T-cell (primary cell): ENCODE measurements at regions not wholly inside any gene's neighbourhood (a gene's known extent, or its start where the extent isn't known, plus 50 kb on each side); places are given as distances from the start of the nearest gene placed in this dataset.

Experiments used
- ATAC-seq, 4 experiments: fragments of 200-7000 bp in 3 of 4; fragments of 150-1000 bp in 1 of 4; cut with Tn5 transposase; replicated peaks in 1 of 4; 1 replicate in 3 of 4; 2 replicates in 1 of 4; pipeline ENCODE4 v1.10.0; 2021; ENCODE audit warnings: moderate library complexity in 3 of 4, mild to moderate bottlenecking in 2 of 4, moderate number of reproducible peaks in 1 of 4
- CTCF ChIA-PET, 2 donors: fragments of 300-600 bp; sonication (Branson Sonifier 250); formaldehyde crosslinking; loops; one replicate each; lab custom pipeline; 2022; ENCODE audit warnings: antibody characterized with exemption in 2 of 2; lab: Charles Lee
- POLR2A ChIA-PET, 2 donors: fragments of 300-600 bp; sonication (Branson Sonifier 250); formaldehyde crosslinking; loops; one replicate each; lab custom pipeline; 2022; ENCODE audit warnings: antibody characterized with exemption in 2 of 2; lab: Charles Lee
- DNase-seq, 35 experiments: peaks; one replicate each; pipeline versions ENCODE4 v3.0.0 to v3.0.0-alpha.2; 2013 to 2023
- H3K27ac ChIP-seq: one replicate; pipeline ENCODE4 v1.5.1; 2013; ENCODE audit warnings: low read length
- H3K27me3 ChIP-seq, 2 experiments: replicated peaks in 1 of 2; 1 replicate in 1 of 2; 2 replicates in 1 of 2; pipeline versions ENCODE4 v1.6.1 to v1.7.0; 2013; ENCODE audit warnings: low read length in 1 of 2, mixed read lengths in 1 of 2; ENCODE audit not compliant: control insufficient read depth in 2 of 2, insufficient read depth in 2 of 2; ENCODE audit errors: extremely low read depth in 1 of 2
- H3K36me3 ChIP-seq, 2 donors: 1 replicate in 1 of 2; 2 replicates in 1 of 2; pipeline versions ENCODE4 v1.6.1 to v1.7.0; 2013; ENCODE audit warnings: low read length in 1 of 2; ENCODE audit not compliant: control insufficient read depth in 2 of 2, insufficient read depth in 1 of 2; ENCODE audit errors: extremely low read depth in 1 of 2
- H3K4me1 ChIP-seq, 2 experiments: 1 replicate in 1 of 2; 2 replicates in 1 of 2; pipeline versions ENCODE4 v1.6.1 to v1.7.0; 2013; ENCODE audit warnings: low read length in 2 of 2, mixed read lengths in 1 of 2; ENCODE audit not compliant: insufficient read depth in 2 of 2, control insufficient read depth in 1 of 2; ENCODE audit errors: extremely low read depth in 1 of 2
- H3K4me3 ChIP-seq, 2 donors: 1 replicate in 1 of 2; 2 replicates in 1 of 2; pipeline versions ENCODE4 v1.5.1 to v1.7.0; 2013; ENCODE audit warnings: mild to moderate bottlenecking in 2 of 2, low read length in 1 of 2, moderate library complexity in 1 of 2; ENCODE audit not compliant: control insufficient read depth in 1 of 2; ENCODE audit errors: extremely low read depth in 1 of 2
- H3K9me3 ChIP-seq: 2 replicates; pipeline ENCODE4 v1.7.0; 2013
- H3K27ac Mint-ChIP-seq, 2 donors: one replicate each; pipeline ENCODE4 v1.8.0; 2020 to 2021; ENCODE audit warnings: mild to moderate bottlenecking in 2 of 2, mixed read lengths in 2 of 2
- H3K27me3 Mint-ChIP-seq, 2 donors: one replicate each; pipeline ENCODE4 v1.8.0; 2021 to 2022; ENCODE audit warnings: mixed read lengths in 2 of 2
- H3K36me3 Mint-ChIP-seq: one replicate; pipeline ENCODE4 v1.8.0; 2021; ENCODE audit warnings: mixed read lengths
- H3K4me1 Mint-ChIP-seq, 3 donors: one replicate each; pipeline ENCODE4 v1.8.0; 2020 to 2022; ENCODE audit warnings: mixed read lengths in 3 of 3, mild to moderate bottlenecking in 1 of 3
- H3K4me3 Mint-ChIP-seq, 3 donors: one replicate each; pipeline ENCODE4 v1.8.0; 2020 to 2022; ENCODE audit warnings: mild to moderate bottlenecking in 3 of 3, mixed read lengths in 3 of 3, moderate library complexity in 3 of 3
- H3K9me3 Mint-ChIP-seq, 3 donors: one replicate each; pipeline ENCODE4 v1.8.0; 2020 to 2022; ENCODE audit warnings: mixed read lengths in 3 of 3
- WGBS: methylation state at CpG from one replicate; pipeline ENCODE4 v1.1.5; 2013; ENCODE audit warnings: missing lambda C conversion rate; ENCODE audit not compliant: insufficient coverage; 5-methylcytosine and 5-hydroxymethylcytosine counted together

GRCh38 chr6:121584586-121585369 is 149.3 kb downstream of the GJA1 start:
- DNase-seq (no peak), ATAC-seq (no peak)
- H3K27me3 Mint-ChIP-seq: no peaks in the 10 kb centered on the region
- CTCF ChIA-PET: no interaction called here
- no peaks in the 10 kb centered on the region for H3K27me3 ChIP-seq
- H3K36me3 ChIP-seq: no peaks in the 10 kb centered on the region
- no peaks in the 10 kb centered on the region for H3K9me3 Mint-ChIP-seq
- H3K4me3 Mint-ChIP-seq: no peak overlapping the region
- no peaks in the 10 kb centered on the region for H3K9me3 ChIP-seq
- no peak overlapping the region for H3K4me3 ChIP-seq
- no peaks in the 10 kb centered on the region for H3K36me3 Mint-ChIP-seq
- H3K4me1 ChIP-seq: no peaks in the 10 kb centered on the region
- no CpG with 5 or more reads among the region's 4 CpGs for WGBS
- H3K4me1 Mint-ChIP-seq: peaks cover 1 to 17% (median 3%) of the 10 kb centered on the region in 3 donors
- H3K27ac Mint-ChIP-seq: no peak overlapping the region
- POLR2A ChIA-PET: no interaction called here
- no peak overlapping the region for H3K27ac ChIP-seq

DNA sequence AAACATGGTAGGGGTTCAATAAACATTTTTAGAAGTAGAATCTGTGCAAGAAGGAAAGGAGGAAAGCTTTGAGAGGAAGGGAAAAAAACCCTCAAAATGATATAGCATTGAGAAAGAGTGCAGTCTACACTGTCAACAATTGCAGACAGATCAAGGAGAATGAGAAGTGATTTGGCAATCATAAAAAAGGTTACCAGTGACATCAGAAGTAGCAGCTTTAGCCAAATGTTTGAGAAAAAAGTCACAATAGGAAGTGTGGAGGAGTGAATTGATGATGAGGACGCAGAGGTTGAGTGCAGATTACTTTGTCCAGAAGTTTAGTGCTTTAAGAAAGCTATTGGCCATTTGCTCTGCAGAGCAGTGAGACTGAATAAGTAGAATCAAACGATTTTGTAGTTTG is 155.0 kb downstream of the GJA1 start:
- CTCF ChIA-PET: no interaction called here
- H3K4me3 Mint-ChIP-seq: no peak overlapping the region
- no peaks in the 10 kb centered on the region for H3K4me1 Mint-ChIP-seq
- 58% methylated on average over 1 of the region's 2 CpGs for WGBS
- no peaks in the 10 kb centered on the region for H3K27me3 Mint-ChIP-seq
- no peak overlapping the region for H3K4me3 ChIP-seq
- no peaks in the 10 kb centered on the region for H3K9me3 ChIP-seq
- ATAC-seq (no peak), DNase-seq (no peak)
- H3K4me1 ChIP-seq: no peaks in the 10 kb centered on the region
- H3K27ac ChIP-seq: no peak overlapping the region
- POLR2A ChIA-PET: interaction anchor here in 1 of 2 donors (0.5 kb wide), 1 partner anchor 42 kb away, joined by 3 read pairs; no protein-coding TSS in a partner anchor
- H3K36me3 Mint-ChIP-seq: no peaks in the 10 kb centered on the region
- H3K9me3 Mint-ChIP-seq: no peaks in the 10 kb centered on the region
- H3K27ac Mint-ChIP-seq: no peak overlapping the region
- H3K36me3 ChIP-seq: no peaks in the 10 kb centered on the region
- no peaks in the 10 kb centered on the region for H3K27me3 ChIP-seq

DNA sequence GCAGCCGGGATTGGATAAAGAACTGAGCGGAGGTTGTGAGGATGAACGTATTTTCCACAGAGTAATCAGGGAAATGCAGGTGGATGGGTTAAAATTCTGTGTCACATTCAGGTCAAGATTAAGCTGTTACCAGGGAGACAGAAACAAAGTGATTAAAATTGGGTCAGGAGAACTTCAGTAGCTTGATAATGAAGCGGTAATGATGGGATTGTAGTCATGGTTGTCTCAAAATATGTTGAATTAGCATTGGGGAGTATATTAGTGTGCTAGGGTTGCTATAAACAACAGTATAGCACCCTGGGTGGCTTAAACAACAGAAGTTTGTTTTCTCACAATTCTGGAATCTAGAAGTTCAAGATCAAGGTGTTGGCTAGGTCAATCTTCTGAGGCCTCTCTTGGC is 155.5 kb downstream of the GJA1 start:
- no peaks in the 10 kb centered on the region for H3K9me3 ChIP-seq
- no peak overlapping the region for H3K27ac ChIP-seq
- no peak overlapping the region for H3K27ac Mint-ChIP-seq
- no peaks in the 10 kb centered on the region for H3K9me3 Mint-ChIP-seq
- ChIA-PET CTCF (no interaction called here), POLR2A (interaction anchor here in 1 of 2 donors (0.5 kb wide), 1 partner anchor 41 kb away, joined by 3 read pairs; no protein-coding TSS in a partner anchor)
- no peaks in the 10 kb centered on the region for H3K4me1 ChIP-seq
- 97% methylated on average over 4 of the region's 4 CpGs for WGBS
- no peak overlapping the region for H3K4me3 Mint-ChIP-seq
- no peaks in the 10 kb centered on the region for H3K27me3 Mint-ChIP-seq
- no peak overlapping the region for H3K4me3 ChIP-seq
- H3K36me3 Mint-ChIP-seq: no peaks in the 10 kb centered on the region
- ATAC-seq (no peak), DNase-seq (no peak)
- H3K27me3 ChIP-seq: no peaks in the 10 kb centered on the region
- H3K4me1 Mint-ChIP-seq: no peaks in the 10 kb centered on the region
- H3K36me3 ChIP-seq: no peaks in the 10 kb centered on the region

DNA sequence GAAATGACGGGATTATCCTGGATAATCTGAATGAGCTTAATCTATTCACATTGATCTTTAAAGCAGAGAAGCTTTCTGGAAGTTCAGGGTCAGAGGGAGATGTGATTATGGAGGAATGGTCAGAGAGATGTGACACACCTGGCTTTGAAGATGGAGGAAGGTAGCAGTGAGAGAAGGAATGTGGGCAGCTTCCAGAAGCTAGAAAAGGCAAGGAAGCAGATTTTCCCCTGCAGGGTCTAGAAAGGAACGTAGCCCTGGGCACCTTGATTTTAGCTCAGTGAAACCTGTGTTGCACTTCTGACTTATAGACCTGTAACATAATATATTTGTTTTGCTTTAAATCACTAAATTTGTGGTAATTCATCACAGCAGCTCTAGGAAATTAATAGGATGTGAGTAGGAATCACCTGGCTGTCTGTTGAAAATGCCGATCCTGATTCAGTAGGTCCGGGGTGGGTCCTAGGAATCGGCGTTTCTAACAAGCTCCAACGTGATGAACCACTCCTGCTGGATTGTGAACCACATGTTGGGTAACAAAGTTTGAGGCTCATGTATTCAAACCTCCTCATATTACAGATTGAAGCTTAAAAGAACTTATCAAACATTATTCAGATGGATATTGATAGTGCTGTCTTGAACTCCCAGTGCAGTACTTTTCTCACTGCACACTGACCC is 157.0 kb downstream of the GJA1 start:
- H3K36me3 ChIP-seq: no peaks in the 10 kb centered on the region
- H3K4me3 Mint-ChIP-seq: no peak overlapping the region
- no peaks in the 10 kb centered on the region for H3K9me3 ChIP-seq
- H3K27ac ChIP-seq: no peak overlapping the region
- H3K27me3 ChIP-seq: no peaks in the 10 kb centered on the region
- 93% methylated on average over 3 of the region's 7 CpGs for WGBS
- no peaks in the 10 kb centered on the region for H3K4me1 Mint-ChIP-seq
- CTCF ChIA-PET: interaction anchor here in 1 of 2 donors (0.7 kb wide), 1 partner anchor 916 kb away, joined by 9 read pairs; no protein-coding TSS in a partner anchor
- no peaks in the 10 kb centered on the region for H3K9me3 Mint-ChIP-seq
- H3K27me3 Mint-ChIP-seq: no peaks in the 10 kb centered on the region
- DNase-seq (no peak), ATAC-seq (no peak)
- no peaks in the 10 kb centered on the region for H3K36me3 Mint-ChIP-seq
- POLR2A ChIA-PET: no interaction called here
- H3K4me3 ChIP-seq: no peak overlapping the region
- no peak overlapping the region for H3K27ac Mint-ChIP-seq
- H3K4me1 ChIP-seq: no peaks in the 10 kb centered on the region

GRCh38 chr6:121593011-121593641 is 157.7 kb downstream of the GJA1 start:
- Histone ChIP-seq H3K27me3 (no peaks in the 10 kb centered on the region), H3K36me3 (no peaks in the 10 kb centered on the region), H3K9me3 (no peaks in the 10 kb centered on the region), H3K4me3 (no peak overlapping the region), H3K27ac (no peak overlapping the region), H3K4me1 (no peaks in the 10 kb centered on the region)
- no peaks in the 10 kb centered on the region for H3K36me3 Mint-ChIP-seq
- ChIA-PET POLR2A (interaction anchor here (0.6 kb wide), 2 partner anchors 331 to 340 kb away, joined by 3 read pairs; no protein-coding TSS in a partner anchor), CTCF (interaction anchor here in 1 of 2 donors (0.7 to 1.1 kb wide), 2 partner anchors 11 to 917 kb away, joined by 3 to 9 read pairs; no protein-coding TSS in a partner anchor)
- no peak for DNase-seq
- H3K9me3 Mint-ChIP-seq: no peaks in the 10 kb centered on the region
- no peak overlapping the region for H3K4me3 Mint-ChIP-seq
- no peak for ATAC-seq
- H3K27ac Mint-ChIP-seq: no peak overlapping the region
- H3K4me1 Mint-ChIP-seq: no peaks in the 10 kb centered on the region
- WGBS: 85% methylated on average over 3 of the region's 3 CpGs
- H3K27me3 Mint-ChIP-seq: no peaks in the 10 kb centered on the region

DNA sequence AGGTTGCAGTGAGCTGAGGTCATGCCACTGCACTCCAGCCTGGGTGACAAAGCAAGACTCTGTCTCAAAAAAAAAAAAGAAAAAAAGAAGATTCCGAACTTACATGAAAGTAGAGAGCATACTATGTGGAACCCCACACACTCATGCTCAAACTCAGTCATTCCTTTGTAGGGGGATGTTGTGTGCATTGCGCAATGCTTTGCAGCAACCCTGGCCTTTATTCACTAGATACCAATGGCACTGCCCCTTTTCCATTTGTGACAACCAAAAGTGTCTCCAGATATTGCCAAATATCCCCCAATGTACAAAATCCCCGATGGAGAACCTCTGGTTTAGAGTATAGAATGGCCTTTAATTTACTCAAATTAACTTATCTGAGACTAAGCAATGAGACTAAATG is 158.6 kb downstream of the GJA1 start:
- WGBS: no CpG with 5 or more reads among the region's 3 CpGs
- H3K4me1 Mint-ChIP-seq: no peaks in the 10 kb centered on the region

More for the DNA sequence above, 158.6 kb downstream of the GJA1 start:
- H3K27me3 Mint-ChIP-seq: no peaks in the 10 kb centered on the region
- Histone ChIP-seq H3K4me3 (no peak overlapping the region), H3K4me1 (no peaks in the 10 kb centered on the region), H3K36me3 (no peaks in the 10 kb centered on the region), H3K9me3 (no peaks in the 10 kb centered on the region), H3K27me3 (no peaks in the 10 kb centered on the region), H3K27ac (no peak overlapping the region)
- H3K36me3 Mint-ChIP-seq: no peaks in the 10 kb centered on the region
- POLR2A ChIA-PET: interaction anchor here in 1 of 2 donors (0.6 kb wide), 1 partner anchor 340 kb away, joined by 3 read pairs; no protein-coding TSS in a partner anchor
- no peak overlapping the region for H3K4me3 Mint-ChIP-seq
- no peak for ATAC-seq
- no peak overlapping the region for H3K27ac Mint-ChIP-seq
- no peaks in the 10 kb centered on the region for H3K9me3 Mint-ChIP-seq
- CTCF ChIA-PET: interaction anchor here in 1 of 2 donors (1.1 kb wide), 1 partner anchor 10 kb away, joined by 3 read pairs; no protein-coding TSS in a partner anchor
- DNase-seq: no peak
